ENCODE measurements at regions not wholly inside any gene's neighbourhood (a gene's known extent, or its start where the extent isn't known, plus 50 kb on each side); places are given as distances from the start of the nearest gene placed in this dataset.

- TF ChIP-seq POLR2AphosphoS5 (IDR thresholded peaks at IDR 0.05; ENCODE audit: low read depth, low read length) (no peak), TAF1 (IDR thresholded peaks at IDR 0.05; ENCODE audit: borderline replicate concordance, insufficient read depth, low read length) (no peak), FOXP2 (optimal IDR thresholded peaks at IDR 0.05; ENCODE audit: borderline replicate concordance, extremely low read depth, extremely low read length, insufficient read depth) (no peak), SIN3A (IDR thresholded peaks at IDR 0.05; ENCODE audit: borderline replicate concordance, insufficient read depth, low read length) (no peak), REST (IDR thresholded peaks at IDR 0.05; ENCODE audit: insufficient read depth in 1 of 2, low read depth in 2 of 2, low read length in 2 of 2) (no peak)
Observed at GRCh38 chr12:83256562-83256961, 569.9 kb downstream of the TMTC2 start.

GRCh38 chr12:83250866-83251265 is 564.2 kb downstream of the TMTC2 start:
- no peak for TF ChIP-seq POLR2AphosphoS5 (IDR thresholded peaks at IDR 0.05; ENCODE audit: low read depth, low read length)
- TF ChIP-seq REST (IDR thresholded peaks at IDR 0.05; ENCODE audit: insufficient read depth in 1 of 2, low read depth in 2 of 2, low read length in 2 of 2), result no peak
- TF ChIP-seq TAF1 (IDR thresholded peaks at IDR 0.05; ENCODE audit: borderline replicate concordance, insufficient read depth, low read length), result no peak
- no peak for TF ChIP-seq SIN3A (IDR thresholded peaks at IDR 0.05; ENCODE audit: borderline replicate concordance, insufficient read depth, low read length)
- no peak for TF ChIP-seq FOXP2 (optimal IDR thresholded peaks at IDR 0.05; ENCODE audit: borderline replicate concordance, extremely low read depth, extremely low read length, insufficient read depth)

GRCh38 chr12:83245156-83245555 is 558.5 kb downstream of the TMTC2 start:
- TF ChIP-seq FOXP2 (optimal IDR thresholded peaks at IDR 0.05; ENCODE audit: borderline replicate concordance, extremely low read depth, extremely low read length, insufficient read depth) (no peak), POLR2AphosphoS5 (IDR thresholded peaks at IDR 0.05; ENCODE audit: low read depth, low read length) (no peak), TAF1 (IDR thresholded peaks at IDR 0.05; ENCODE audit: borderline replicate concordance, insufficient read depth, low read length) (no peak), REST (IDR thresholded peaks at IDR 0.05; ENCODE audit: insufficient read depth in 1 of 2, low read depth in 2 of 2, low read length in 2 of 2) (no peak), SIN3A (IDR thresholded peaks at IDR 0.05; ENCODE audit: borderline replicate concordance, insufficient read depth, low read length) (no peak)

- TF ChIP-seq POLR2AphosphoS5 (IDR thresholded peaks at IDR 0.05; ENCODE audit: low read depth, low read length), result no peak
- no peak for TF ChIP-seq REST (IDR thresholded peaks at IDR 0.05; ENCODE audit: insufficient read depth in 1 of 2, low read depth in 2 of 2, low read length in 2 of 2)
- no peak for TF ChIP-seq FOXP2 (optimal IDR thresholded peaks at IDR 0.05; ENCODE audit: borderline replicate concordance, extremely low read depth, extremely low read length, insufficient read depth)
- TF ChIP-seq TAF1 (IDR thresholded peaks at IDR 0.05; ENCODE audit: borderline replicate concordance, insufficient read depth, low read length), result no peak
- no peak for TF ChIP-seq SIN3A (IDR thresholded peaks at IDR 0.05; ENCODE audit: borderline replicate concordance, insufficient read depth, low read length)
Observed at GRCh38 chr12:83244001-83244400, 557.3 kb downstream of the TMTC2 start.

GRCh38 chr12:83225806-83226205 is 539.1 kb downstream of the TMTC2 start:
- no peak for TF ChIP-seq REST (IDR thresholded peaks at IDR 0.05; ENCODE audit: insufficient read depth in 1 of 2, low read depth in 2 of 2, low read length in 2 of 2)
- TF ChIP-seq SIN3A (IDR thresholded peaks at IDR 0.05; ENCODE audit: borderline replicate concordance, insufficient read depth, low read length), result no peak
- TF ChIP-seq FOXP2 (optimal IDR thresholded peaks at IDR 0.05; ENCODE audit: borderline replicate concordance, extremely low read depth, extremely low read length, insufficient read depth), result no peak
- TF ChIP-seq TAF1 (IDR thresholded peaks at IDR 0.05; ENCODE audit: borderline replicate concordance, insufficient read depth, low read length), result no peak
- no peak for TF ChIP-seq POLR2AphosphoS5 (IDR thresholded peaks at IDR 0.05; ENCODE audit: low read depth, low read length)

Measured in PFSK-1 (cell line).